ENCODE measurements at regions not wholly inside any gene's neighbourhood (a gene's known extent, or its start where the extent isn't known, plus 50 kb on each side); places are given as distances from the start of the nearest gene placed in this dataset.

GRCh38 chr19:28288572-28289264 lies 924.2 kb downstream of the UQCRFS1 start:
- Histone ChIP-seq H3K9ac (replicated peaks; ENCODE audit: extremely low read depth, insufficient read depth, low read length) (no peak overlapping the region), H3K9me1 (replicated peaks; ENCODE audit: control insufficient read depth, extremely low read depth, insufficient read depth, low read length) (no peaks in the 10 kb centered on the region), H4K20me1 (replicated peaks; ENCODE audit: control insufficient read depth, extremely low read depth, insufficient read depth, low read length) (no peaks in the 10 kb centered on the region), H3K79me2 (ENCODE audit: control insufficient read depth, insufficient read depth, low read length) (no peaks in the 10 kb centered on the region), H3K36me3 (ENCODE audit: control insufficient read depth in 2 of 2, extremely low read depth in 1 of 2, insufficient read depth in 2 of 2, low read length in 2 of 2) (no peaks in the 10 kb centered on the region), H3K9me3 (replicated peaks; ENCODE audit: control insufficient read depth, insufficient read depth, low read length) (no peaks in the 10 kb centered on the region), H3K27ac (ENCODE audit: insufficient read depth, low read depth, low read length) (no peak overlapping the region), H2AFZ (ENCODE audit: low read depth, low read length) (no peak overlapping the region), H3K4me1 (ENCODE audit: control insufficient read depth, extremely low read depth, insufficient read depth, low read length) (peaks cover 16% of the 10 kb centered on the region), H3K4me3 (replicated peaks in 1 of 3; ENCODE audit: insufficient read depth in 1 of 3, low read depth in 1 of 3, low read length in 3 of 3) (no peak overlapping the region), H3K27me3 (ENCODE audit: control insufficient read depth in 2 of 2, insufficient read depth in 2 of 2, low read length in 2 of 2) (no peaks in the 10 kb centered on the region), H3K4me2 (ENCODE audit: insufficient read depth, low read length) (no peak overlapping the region)
- dilution Hi-C loops (cut with MboI; ENCODE audit: extremely low pct_ligation_motif_present, low sequenced_read_pairs) (no loop called here), intact Hi-C loops (cut with micrococcal nuclease) (no loop called here)
- POLR2A ChIA-PET, result no interaction called here
- DNase-seq (ENCODE audit: low read depth, low spot score) (no peak), FAIRE-seq (no peak)
- TF ChIP-seq MAX (IDR thresholded peaks at IDR 0.05; ENCODE audit: insufficient read depth, insufficient read length) (no peak), POLR2A (IDR thresholded peaks at IDR 0.05; ENCODE audit: low read depth, low read length) (no peak), POLR2AphosphoS5 (IDR thresholded peaks at IDR 0.05; ENCODE audit: insufficient read depth, low read depth, low read length) (no peak), JUN (IDR thresholded peaks at IDR 0.05; ENCODE audit: borderline replicate concordance, insufficient read depth, insufficient read length, low read depth) (no peak), EZH2 (IDR thresholded peaks at IDR 0.05; ENCODE audit: borderline replicate concordance, low read depth, low read length, severe bottlenecking) (no peak), CTCF (IDR thresholded peaks at IDR 0.05; ENCODE audit: extremely low read depth in 1 of 2, insufficient read depth in 1 of 2, low read depth in 1 of 2, low read length in 2 of 2) (no peak), FOS (IDR thresholded peaks at IDR 0.05; ENCODE audit: borderline replicate concordance, insufficient read depth, low read length) (no peak), MYC (IDR thresholded peaks at IDR 0.05; ENCODE audit: low read depth, low read length) (no peak), GATA2 (IDR thresholded peaks at IDR 0.05; ENCODE audit: insufficient read depth, insufficient read length, low read depth, low read length) (no peak)
- CTCF ChIA-PET, result no interaction called here
- BruUV-seq (replicated peaks), result no TSS peak

All from endothelial cell of umbilical vein (primary cell).